Non-pigmented ciliary epithelial cell (primary cell): ENCODE measurements at regions not wholly inside any gene's neighbourhood (a gene's known extent, or its start where the extent isn't known, plus 50 kb on each side); places are given as distances from the start of the nearest gene placed in this dataset.
A peak's percentile ranks its signal among the peaks of the same experiment; 100 is the strongest.
"Not testable (repeated sequence)": the region's sequence is repeated elsewhere in the genome, so short reads cannot be mapped to it uniquely, and the experiment has no call there.

Experiments used
- DNase-seq: peaks from one replicate; pipeline ENCODE4 v3.0.0-alpha.2; 2010; ENCODE audit warnings: low read depth

GRCh38 chr12:126976579-126976978 is 1290.4 kb upstream of the TMEM132C start:
- no peak for DNase-seq

- DNase-seq, result not testable (repeated sequence)
These were observed 1287.4 kb upstream of the TMEM132C start for GRCh38 chr12:126979564-126979963.

GRCh38 chr12:126982707-126983106 is 1284.3 kb upstream of the TMEM132C start:
- DNase-seq, result no peak

- not testable (repeated sequence) for DNase-seq
These were observed 1283.2 kb upstream of the TMEM132C start for GRCh38 chr12:126983735-126984134.

- not testable (repeated sequence) for DNase-seq
These were observed 1281.3 kb upstream of the TMEM132C start for GRCh38 chr12:126985663-126986062.

DNA sequence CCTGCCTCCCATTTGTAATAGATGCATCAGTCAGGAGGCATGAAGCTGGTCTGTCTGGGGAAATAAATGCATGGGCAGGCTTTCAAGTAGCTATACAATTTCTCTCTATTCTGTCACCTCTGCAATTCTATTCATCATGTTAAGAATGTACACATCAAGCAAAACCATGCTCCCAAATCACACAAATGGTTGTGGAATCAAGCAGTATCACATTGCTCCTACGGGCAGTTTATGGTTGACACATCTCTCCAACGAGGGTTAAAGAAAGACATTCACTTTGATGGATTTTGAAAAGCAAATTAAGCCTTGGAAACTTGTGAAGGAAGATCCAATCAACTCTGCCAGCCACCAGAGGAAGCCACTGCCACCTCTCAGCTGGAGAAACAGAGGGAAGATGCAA is 1277.4 kb upstream of the TMEM132C start:
- DNase-seq, result no peak

DNA sequence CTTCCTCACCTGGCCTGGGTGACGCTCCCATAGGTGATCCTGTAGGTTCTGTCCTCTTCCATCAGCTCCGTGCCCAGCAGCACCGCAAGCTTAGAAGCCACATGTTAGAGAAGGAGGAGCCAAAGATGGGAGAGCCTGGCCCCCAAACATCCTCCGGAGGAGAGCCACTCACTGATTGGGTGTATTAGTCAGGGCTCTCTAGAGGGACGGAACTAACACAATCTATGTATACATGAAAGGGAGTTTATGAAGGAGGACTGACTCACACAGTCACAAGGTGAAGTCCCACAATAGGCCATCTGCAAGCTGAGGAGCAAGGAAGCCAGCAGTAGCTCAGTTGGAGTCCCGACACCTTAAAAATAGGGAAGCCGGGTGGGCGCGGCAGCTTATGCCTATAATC is 1273.1 kb upstream of the TMEM132C start:
- DNase-seq, result no peak

DNA sequence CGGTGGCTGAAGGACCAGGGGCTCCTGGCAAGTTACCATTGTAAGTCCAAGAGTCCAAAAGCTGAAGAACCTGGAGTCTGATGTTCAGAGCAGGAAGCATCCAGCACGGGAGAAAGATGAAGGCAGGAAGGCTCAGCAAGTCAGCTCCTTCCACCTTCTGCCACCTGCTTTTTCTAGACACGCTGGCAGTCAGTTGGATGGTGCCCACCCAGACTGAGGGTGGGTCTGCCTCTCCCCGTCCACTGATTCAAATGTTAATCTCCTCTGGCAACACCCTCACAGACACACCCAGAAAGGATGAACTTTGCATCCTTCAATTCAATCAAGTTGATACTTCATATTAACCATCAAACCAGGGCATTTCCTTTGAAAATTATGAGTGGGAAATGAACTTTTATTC is 1272.4 kb upstream of the TMEM132C start:
- DNase-seq, result no peak

DNA sequence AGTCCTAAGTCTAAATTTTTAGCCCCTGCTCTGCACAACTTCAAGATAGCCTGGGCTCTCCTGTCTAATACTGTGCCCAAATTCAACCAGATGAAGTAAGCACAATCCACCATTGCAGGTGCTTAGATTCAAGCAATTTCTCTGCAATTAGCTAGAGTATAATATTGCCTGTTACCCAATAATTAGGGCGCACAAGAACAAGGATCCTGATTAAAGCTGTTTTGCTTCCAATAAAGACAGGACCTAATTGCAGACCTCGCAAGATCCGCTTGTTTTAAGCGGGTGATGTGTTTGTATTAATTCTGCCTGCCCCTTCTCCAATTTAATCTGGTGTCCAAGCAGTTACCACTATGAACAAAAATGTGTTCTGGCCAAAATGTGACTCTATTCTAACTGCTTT is 1268.9 kb upstream of the TMEM132C start:
- no peak for DNase-seq

DNA sequence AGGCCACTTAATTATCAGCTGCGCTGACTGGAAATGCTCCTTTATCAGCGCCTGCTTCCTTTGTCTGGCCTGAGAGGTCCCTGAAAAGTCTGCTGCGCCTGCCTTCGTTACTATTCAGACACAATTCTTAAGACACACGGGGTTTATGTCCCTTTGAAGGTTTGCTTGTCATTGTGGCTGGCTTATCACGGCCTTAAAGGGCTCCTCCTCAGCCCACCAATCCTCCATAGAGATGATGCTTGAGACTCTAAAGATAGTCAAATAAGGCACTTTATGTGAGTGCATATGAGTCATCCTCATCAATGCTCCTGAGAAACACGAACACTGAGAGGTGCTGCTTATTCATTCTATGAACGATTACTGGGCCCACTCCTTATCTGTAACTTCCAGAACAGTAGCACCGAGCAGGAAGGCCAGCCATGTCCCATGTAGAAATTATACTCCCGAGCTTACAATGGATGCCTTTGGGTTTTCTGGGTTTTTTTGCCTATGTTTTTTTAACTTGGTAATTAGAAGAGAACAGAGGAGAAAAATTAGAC is 1268.2 kb upstream of the TMEM132C start:
- DNase-seq, result no peak

DNA sequence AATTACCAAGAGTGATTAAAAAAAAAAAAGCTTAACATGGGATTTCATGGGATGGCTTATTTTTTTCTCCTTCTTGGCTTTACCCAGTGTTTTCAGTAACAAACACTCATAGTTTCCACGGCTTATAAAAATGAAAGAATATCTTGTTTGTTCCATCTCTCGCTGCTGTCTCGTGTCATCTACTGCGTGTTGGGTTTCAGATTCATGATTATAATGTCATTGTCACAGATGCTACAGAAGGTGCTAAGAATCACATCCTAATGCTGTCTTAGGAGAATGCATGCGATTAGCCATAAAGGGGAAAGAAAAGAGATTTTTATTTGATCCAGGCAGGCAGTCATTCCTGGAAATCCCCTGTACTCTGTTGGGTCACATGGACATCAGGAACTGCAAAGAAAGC is 1267.6 kb upstream of the TMEM132C start:
- no peak for DNase-seq

DNA sequence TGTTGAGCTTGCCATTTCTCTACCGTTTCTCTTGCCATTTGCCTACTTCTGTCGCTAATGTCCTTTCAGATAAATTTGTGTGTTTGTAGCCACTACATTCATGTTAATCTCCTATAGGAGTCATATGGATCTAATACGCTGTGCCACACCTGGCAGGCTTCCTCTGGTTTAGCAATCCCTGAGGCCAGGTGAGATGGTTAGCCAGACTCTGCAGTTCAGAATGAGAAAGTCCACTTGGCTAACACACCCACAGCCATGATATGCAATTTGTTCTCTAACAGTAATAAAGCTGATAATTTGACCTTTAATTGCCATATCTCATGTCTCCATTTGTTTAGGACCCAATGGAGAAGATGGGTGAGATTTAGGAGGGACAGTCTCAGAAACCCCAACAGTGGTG is 1261.6 kb upstream of the TMEM132C start:
- DNase-seq, result no peak

DNA sequence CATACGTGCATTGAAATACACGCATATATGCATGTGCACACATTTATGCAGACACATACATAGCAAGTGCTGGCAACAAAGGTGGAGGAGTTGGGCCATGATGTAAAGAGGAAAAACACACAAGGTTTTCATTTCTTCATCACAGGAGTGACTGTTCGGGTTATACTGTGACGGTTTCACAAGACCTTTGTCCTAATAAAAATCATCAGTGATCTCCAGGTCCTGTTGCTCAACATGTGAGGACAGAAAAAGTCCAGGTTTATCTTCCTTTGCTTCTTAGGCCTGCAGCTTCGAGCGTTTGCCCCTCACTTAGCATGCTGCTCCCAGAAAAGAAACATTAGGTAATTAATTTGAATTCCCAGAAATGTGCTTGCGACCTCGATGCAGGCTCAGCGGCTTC is 1260.0 kb upstream of the TMEM132C start:
- no peak for DNase-seq

GRCh38 chr12:127008755-127009403 is 1258.1 kb upstream of the TMEM132C start:
- no peak for DNase-seq

DNA sequence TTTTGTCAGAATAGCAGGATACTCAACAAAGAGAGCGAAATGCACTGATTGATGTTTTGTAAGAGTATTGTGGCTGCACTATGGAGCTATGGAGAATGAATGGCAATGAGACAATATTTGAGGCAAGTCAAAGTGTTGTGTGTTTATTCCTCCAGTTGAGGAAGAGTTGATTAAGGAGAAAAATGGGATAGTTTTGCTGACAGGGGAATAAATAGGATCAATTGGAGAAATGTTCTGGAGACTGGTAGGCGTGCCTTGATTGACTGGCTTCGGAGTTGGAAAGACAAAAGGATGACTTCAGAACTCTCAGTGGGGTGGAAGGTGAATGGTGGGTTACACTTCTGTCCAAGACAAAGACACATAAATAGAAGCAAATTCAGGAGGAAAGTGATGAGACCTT is 1254.9 kb upstream of the TMEM132C start:
- no peak for DNase-seq

GRCh38 chr12:127013197-127013596 is 1253.8 kb upstream of the TMEM132C start:
- no peak for DNase-seq

GRCh38 chr12:127014079-127014478 is 1252.9 kb upstream of the TMEM132C start:
- no peak for DNase-seq

DNA sequence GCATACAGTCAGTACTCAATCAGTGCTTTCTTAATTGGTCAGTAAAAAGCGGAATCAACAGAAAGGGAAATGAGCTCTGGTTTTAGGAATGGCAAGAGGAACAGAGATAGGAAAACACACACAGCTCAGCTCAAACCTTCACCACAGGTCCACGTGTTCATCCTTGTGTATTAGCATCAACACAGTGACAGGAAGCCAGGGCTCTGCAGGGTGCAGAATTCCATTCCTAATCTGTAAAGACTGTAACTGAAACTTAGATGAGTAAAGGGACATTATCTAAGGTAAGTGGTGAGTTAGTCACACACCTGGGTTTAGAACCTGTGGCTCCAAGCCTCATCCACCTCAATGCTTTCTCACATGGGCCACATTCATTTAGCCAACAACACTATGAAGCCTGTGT is 1242.2 kb upstream of the TMEM132C start:
- no peak for DNase-seq

GRCh38 chr12:127025545-127025944 is 1241.4 kb upstream of the TMEM132C start:
- no peak for DNase-seq

DNA sequence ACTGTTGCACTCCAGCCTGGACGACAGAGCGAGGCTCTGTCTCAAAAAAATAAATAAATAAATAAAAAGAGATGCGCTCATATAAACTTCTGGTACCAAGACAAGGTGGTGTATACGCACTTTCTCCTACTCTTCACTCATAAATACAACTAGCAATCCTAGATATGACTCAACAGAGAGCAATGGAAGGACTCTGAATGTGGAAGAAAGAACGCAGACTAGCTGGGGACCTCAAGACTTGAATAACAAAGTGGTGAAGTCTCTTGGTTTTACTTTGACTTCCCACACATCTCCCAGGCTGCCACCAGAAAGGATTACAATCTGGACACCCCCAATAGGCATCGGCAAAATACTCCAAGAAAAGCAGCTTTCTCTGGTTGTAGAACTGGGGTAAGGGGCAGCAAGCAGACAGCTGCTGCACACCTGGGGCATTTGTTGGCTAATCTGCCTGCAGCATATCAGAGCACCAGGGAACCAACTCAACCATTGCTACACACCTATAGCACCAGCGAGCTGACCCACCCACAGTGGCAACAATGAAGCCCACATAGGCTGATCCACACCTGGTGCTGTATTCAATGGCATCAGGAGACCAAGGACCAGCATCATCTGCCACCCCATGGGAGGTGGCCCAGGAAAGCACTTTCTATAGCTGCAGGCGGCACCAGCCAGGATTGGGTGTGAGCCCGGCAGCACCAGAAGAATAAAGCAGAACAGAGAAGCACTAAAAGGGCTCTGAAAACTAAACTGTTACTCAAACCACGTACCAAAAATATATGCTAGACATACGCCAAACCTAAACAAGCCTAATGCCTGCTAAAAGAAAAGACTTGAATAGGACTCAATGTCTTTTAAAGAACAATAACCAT is 1231.7 kb upstream of the TMEM132C start:
- peak; percentile 50 for DNase-seq

- DNase-seq, result no peak
These were observed 1228.8 kb upstream of the TMEM132C start for GRCh38 chr12:127038152-127038551.

- DNase-seq, result no peak
These were observed 1228.2 kb upstream of the TMEM132C start for GRCh38 chr12:127038761-127039160.

GRCh38 chr12:127041985-127042625 is 1224.9 kb upstream of the TMEM132C start:
- DNase-seq, result no peak
